ENCODE measurements at regions not wholly inside any gene's neighbourhood (a gene's known extent, or its start where the extent isn't known, plus 50 kb on each side); places are given as distances from the start of the nearest gene placed in this dataset.
A peak's percentile ranks its signal among the peaks of the same experiment; 100 is the strongest.

- Histone ChIP-seq H3K27ac (no peak overlapping the region), H3K4me1 (peaks cover 13% of the 10 kb centered on the region), H3K9ac (no peak overlapping the region), H3K79me2 (ENCODE audit: low read depth) (no peaks in the 10 kb centered on the region), H3K27me3 (no peaks in the 10 kb centered on the region), H3K4me3 (no peak overlapping the region), H3K4me2 (peak overlapping the region; percentile 25), H2AFZ (replicated peaks) (peak overlapping the region; percentile 44), H3K9me3 (ENCODE audit: low read depth) (no peaks in the 10 kb centered on the region), H4K20me1 (ENCODE audit: low read depth) (no peaks in the 10 kb centered on the region), H3K36me3 (no peaks in the 10 kb centered on the region), H3F3A (ENCODE audit: low read depth) (peaks cover 9% of the 10 kb centered on the region)
- H3K27ac Mint-ChIP-seq: no peak overlapping the region
- TF ChIP-seq, protein P1, sequence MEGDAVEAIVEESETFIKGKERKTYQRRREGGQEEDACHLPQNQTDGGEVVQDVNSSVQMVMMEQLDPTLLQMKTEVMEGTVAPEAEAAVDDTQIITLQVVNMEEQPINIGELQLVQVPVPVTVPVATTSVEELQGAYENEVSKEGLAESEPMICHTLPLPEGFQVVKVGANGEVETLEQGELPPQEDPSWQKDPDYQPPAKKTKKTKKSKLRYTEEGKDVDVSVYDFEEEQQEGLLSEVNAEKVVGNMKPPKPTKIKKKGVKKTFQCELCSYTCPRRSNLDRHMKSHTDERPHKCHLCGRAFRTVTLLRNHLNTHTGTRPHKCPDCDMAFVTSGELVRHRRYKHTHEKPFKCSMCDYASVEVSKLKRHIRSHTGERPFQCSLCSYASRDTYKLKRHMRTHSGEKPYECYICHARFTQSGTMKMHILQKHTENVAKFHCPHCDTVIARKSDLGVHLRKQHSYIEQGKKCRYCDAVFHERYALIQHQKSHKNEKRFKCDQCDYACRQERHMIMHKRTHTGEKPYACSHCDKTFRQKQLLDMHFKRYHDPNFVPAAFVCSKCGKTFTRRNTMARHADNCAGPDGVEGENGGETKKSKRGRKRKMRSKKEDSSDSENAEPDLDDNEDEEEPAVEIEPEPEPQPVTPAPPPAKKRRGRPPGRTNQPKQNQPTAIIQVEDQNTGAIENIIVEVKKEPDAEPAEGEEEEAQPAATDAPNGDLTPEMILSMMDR (IDR thresholded peaks at IDR 0.05): no peak
- TF ChIP-seq EZH2phosphoT487 (IDR thresholded peaks at IDR 0.05) (no peak), EZH2 (IDR thresholded peaks at IDR 0.05) (no peak)
- no peaks in the 10 kb centered on the region for H3K9me3 Mint-ChIP-seq
- peaks cover 12% of the 10 kb centered on the region for H3K4me1 Mint-ChIP-seq
- no peaks in the 10 kb centered on the region for H3K36me3 Mint-ChIP-seq
- no peaks in the 10 kb centered on the region for H3K27me3 Mint-ChIP-seq (ENCODE audit: insufficient read depth, low read depth)
- H3K4me3 Mint-ChIP-seq: no peak overlapping the region
- peak; percentile 13 for DNase-seq (ENCODE audit: low spot score)
Measured at GRCh38 chr16:16992975-16993765, 477.6 kb downstream of the XYLT1 start.

DNA sequence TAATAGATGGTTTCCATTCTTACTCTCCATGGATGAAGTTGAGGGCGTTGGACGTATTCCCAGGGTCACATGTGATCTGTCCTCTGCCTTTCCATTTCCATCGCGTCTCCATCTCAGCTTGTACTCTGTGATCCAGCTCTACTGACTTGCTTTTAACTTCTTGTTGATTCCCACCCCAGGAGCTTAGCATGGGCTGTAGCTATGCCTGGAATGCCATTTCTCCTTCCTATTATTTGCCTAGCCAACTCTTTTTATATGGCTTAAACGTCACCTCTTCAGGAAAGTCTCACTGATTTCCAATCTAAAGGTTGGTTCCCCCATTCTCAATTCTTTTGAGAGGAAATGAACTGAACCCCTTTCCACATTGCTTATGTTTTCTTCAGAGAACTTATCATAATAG lies 475.9 kb downstream of the XYLT1 start:
- no peaks in the 10 kb centered on the region for H4K20me1 ChIP-seq (ENCODE audit: low read depth)
- H3K4me3 ChIP-seq: no peak overlapping the region
- peaks cover 12% of the 10 kb centered on the region for H3K4me1 Mint-ChIP-seq
- no peak overlapping the region for H3K4me3 Mint-ChIP-seq
- no peaks in the 10 kb centered on the region for H3K27me3 Mint-ChIP-seq (ENCODE audit: insufficient read depth, low read depth)
- H3K4me1 ChIP-seq: peaks cover 13% of the 10 kb centered on the region
- H3K9ac ChIP-seq: no peak overlapping the region
- no peaks in the 10 kb centered on the region for H3K27me3 ChIP-seq
- peaks cover 9% of the 10 kb centered on the region for H3F3A ChIP-seq (ENCODE audit: low read depth)
- H3K9me3 Mint-ChIP-seq: no peaks in the 10 kb centered on the region
- H2AFZ ChIP-seq (replicated peaks): no peak overlapping the region
- no peaks in the 10 kb centered on the region for H3K9me3 ChIP-seq (ENCODE audit: low read depth)
- H3K79me2 ChIP-seq (ENCODE audit: low read depth): no peaks in the 10 kb centered on the region
- no peak overlapping the region for H3K4me2 ChIP-seq
- H3K36me3 Mint-ChIP-seq: no peaks in the 10 kb centered on the region
- H3K36me3 ChIP-seq: no peaks in the 10 kb centered on the region
- TF ChIP-seq, protein P1 (IDR thresholded peaks at IDR 0.05): no peak
- TF ChIP-seq EZH2phosphoT487 (IDR thresholded peaks at IDR 0.05) (no peak), EZH2 (IDR thresholded peaks at IDR 0.05) (no peak)
- peak; percentile 41 for DNase-seq (ENCODE audit: low spot score)
- H3K27ac ChIP-seq: no peak overlapping the region
- H3K27ac Mint-ChIP-seq: no peak overlapping the region

- H2AFZ ChIP-seq (replicated peaks): no peak overlapping the region
- H3K9me3 Mint-ChIP-seq: no peaks in the 10 kb centered on the region
- H3K9me3 ChIP-seq (ENCODE audit: low read depth): no peaks in the 10 kb centered on the region
- H4K20me1 ChIP-seq (ENCODE audit: low read depth): no peaks in the 10 kb centered on the region
- H3F3A ChIP-seq (ENCODE audit: low read depth): peaks cover 9% of the 10 kb centered on the region
- H3K4me3 Mint-ChIP-seq: no peak overlapping the region
- no peak overlapping the region for H3K27ac ChIP-seq
- no peaks in the 10 kb centered on the region for H3K36me3 ChIP-seq
- H3K79me2 ChIP-seq (ENCODE audit: low read depth): no peaks in the 10 kb centered on the region
- H3K9ac ChIP-seq: no peak overlapping the region
- peak; percentile 16 for DNase-seq (ENCODE audit: low spot score)
- H3K4me1 ChIP-seq: peaks cover 13% of the 10 kb centered on the region
- H3K4me2 ChIP-seq: no peak overlapping the region
- H3K4me3 ChIP-seq: no peak overlapping the region
- no peaks in the 10 kb centered on the region for H3K27me3 ChIP-seq
- no peaks in the 10 kb centered on the region for H3K27me3 Mint-ChIP-seq (ENCODE audit: insufficient read depth, low read depth)
- peaks cover 12% of the 10 kb centered on the region for H3K4me1 Mint-ChIP-seq
- H3K27ac Mint-ChIP-seq: no peak overlapping the region
- no peaks in the 10 kb centered on the region for H3K36me3 Mint-ChIP-seq
- TF ChIP-seq EZH2 (IDR thresholded peaks at IDR 0.05) (no peak), EZH2phosphoT487 (IDR thresholded peaks at IDR 0.05) (no peak)
- TF ChIP-seq, protein P1 (IDR thresholded peaks at IDR 0.05): no peak
Measured at GRCh38 chr16:16996827-16997226, 473.9 kb downstream of the XYLT1 start.

All from neural progenitor cell (in vitro differentiated cells).